OCI-LY3 (cell line): ENCODE measurements at regions not wholly inside any gene's neighbourhood (a gene's known extent, or its start where the extent isn't known, plus 50 kb on each side); places are given as distances from the start of the nearest gene placed in this dataset.

Experiments
- EZH2phosphoT487 ChIP-seq: fragments of 200-600 bp; shearing (Covaris generic); IDR thresholded peaks from 2 replicates; pipeline ENCODE4 v1.6.1; 2018; ENCODE audit warnings: antibody characterized with exemption, mixed run types, low read depth
- TF ChIP-seq, protein P1 (sequence below): fragments of 200-600, 300-600 bp; sonication (generic); IDR thresholded peaks from 2 replicates; pipeline ENCODE4 v1.5.1; 2014; ENCODE audit warnings: antibody characterized with exemption, low read length, low read depth

DNA sequence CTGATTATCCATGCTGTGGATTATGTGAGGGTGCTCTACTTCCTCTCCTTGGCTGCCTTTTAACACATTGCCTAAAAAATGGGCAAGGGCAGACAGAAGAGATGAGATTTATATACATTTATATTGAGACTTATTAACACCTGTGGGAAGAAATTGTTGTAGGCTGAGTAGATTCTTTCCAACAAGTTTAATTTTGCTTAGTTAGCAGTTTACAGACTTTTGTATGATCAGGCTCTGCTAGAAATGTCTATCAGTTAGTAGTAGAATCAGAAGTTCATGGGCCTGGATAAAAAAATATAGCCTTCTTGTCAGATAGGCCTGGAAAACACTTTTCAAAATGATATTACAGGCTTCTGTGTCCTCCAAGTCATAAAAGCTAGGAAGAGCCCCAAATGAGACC, 111.3 kb upstream of the LEF1 start:
- TF ChIP-seq, protein P1, sequence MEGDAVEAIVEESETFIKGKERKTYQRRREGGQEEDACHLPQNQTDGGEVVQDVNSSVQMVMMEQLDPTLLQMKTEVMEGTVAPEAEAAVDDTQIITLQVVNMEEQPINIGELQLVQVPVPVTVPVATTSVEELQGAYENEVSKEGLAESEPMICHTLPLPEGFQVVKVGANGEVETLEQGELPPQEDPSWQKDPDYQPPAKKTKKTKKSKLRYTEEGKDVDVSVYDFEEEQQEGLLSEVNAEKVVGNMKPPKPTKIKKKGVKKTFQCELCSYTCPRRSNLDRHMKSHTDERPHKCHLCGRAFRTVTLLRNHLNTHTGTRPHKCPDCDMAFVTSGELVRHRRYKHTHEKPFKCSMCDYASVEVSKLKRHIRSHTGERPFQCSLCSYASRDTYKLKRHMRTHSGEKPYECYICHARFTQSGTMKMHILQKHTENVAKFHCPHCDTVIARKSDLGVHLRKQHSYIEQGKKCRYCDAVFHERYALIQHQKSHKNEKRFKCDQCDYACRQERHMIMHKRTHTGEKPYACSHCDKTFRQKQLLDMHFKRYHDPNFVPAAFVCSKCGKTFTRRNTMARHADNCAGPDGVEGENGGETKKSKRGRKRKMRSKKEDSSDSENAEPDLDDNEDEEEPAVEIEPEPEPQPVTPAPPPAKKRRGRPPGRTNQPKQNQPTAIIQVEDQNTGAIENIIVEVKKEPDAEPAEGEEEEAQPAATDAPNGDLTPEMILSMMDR = no peak
- no peak for TF ChIP-seq EZH2phosphoT487
